ENCODE measurements at regions not wholly inside any gene's neighbourhood (a gene's known extent, or its start where the extent isn't known, plus 50 kb on each side); places are given as distances from the start of the nearest gene placed in this dataset.

- H3K4me1 ChIP-seq = no peaks in the 10 kb centered on the region
- H3K27me3 ChIP-seq = no peaks in the 10 kb centered on the region
- 33% methylated on average over 3 of the region's 3 CpGs for WGBS
- H3K4me3 ChIP-seq = no peak overlapping the region
- H3K36me3 ChIP-seq = no peaks in the 10 kb centered on the region
- H3K9me3 ChIP-seq = no peaks in the 10 kb centered on the region
- no peak overlapping the region for H3K27ac ChIP-seq (replicated peaks in 1 of 4)
- intact Hi-C loops (cut with DNase I) = no loop called here
- DNase-seq (ENCODE audit: extremely low spot score) = no peak
- no peak for TF ChIP-seq POLR2A (IDR thresholded peaks at IDR 0.05; ENCODE audit: low read depth)
- no peak for TF ChIP-seq POLR2AphosphoS5 (IDR thresholded peaks at IDR 0.05)
- TF ChIP-seq EP300 (IDR thresholded peaks at IDR 0.05) = no peak
- TF ChIP-seq CTCF (IDR thresholded peaks at IDR 0.05) = no peak
Measured at GRCh38 chr17:70872103-70872502, 702.8 kb downstream of the KCNJ2 start.

GRCh38 chr17:70875729-70876310 lies 706.5 kb downstream of the KCNJ2 start:
- no peaks in the 10 kb centered on the region for H3K9me3 ChIP-seq
- no peak overlapping the region for H3K27ac ChIP-seq (replicated peaks in 1 of 4)
- H3K36me3 ChIP-seq = no peaks in the 10 kb centered on the region
- intact Hi-C loops (cut with DNase I) = no loop called here
- TF ChIP-seq POLR2AphosphoS5 (IDR thresholded peaks at IDR 0.05) (no peak), POLR2A (IDR thresholded peaks at IDR 0.05; ENCODE audit: low read depth) (no peak), EP300 (IDR thresholded peaks at IDR 0.05) (no peak), CTCF (IDR thresholded peaks at IDR 0.05) (no peak)
- 46% methylated on average over 2 of the region's 2 CpGs for WGBS
- H3K4me1 ChIP-seq = no peaks in the 10 kb centered on the region
- H3K27me3 ChIP-seq = no peaks in the 10 kb centered on the region
- DNase-seq (ENCODE audit: extremely low spot score) = no peak
- no peak overlapping the region for H3K4me3 ChIP-seq

GRCh38 chr17:70878879-70879278 lies 709.5 kb downstream of the KCNJ2 start:
- H3K4me1 ChIP-seq = no peaks in the 10 kb centered on the region
- no peaks in the 10 kb centered on the region for H3K9me3 ChIP-seq
- no peak overlapping the region for H3K4me3 ChIP-seq
- no peak overlapping the region for H3K27ac ChIP-seq (replicated peaks in 1 of 4)
- DNase-seq (ENCODE audit: extremely low spot score) = no peak
- intact Hi-C loops (cut with DNase I) = no loop called here
- WGBS = 56% methylated on average over 2 of the region's 2 CpGs
- peaks cover 0 to 9% (median 0%) of the 10 kb centered on the region in 4 donors for H3K27me3 ChIP-seq
- TF ChIP-seq POLR2A (IDR thresholded peaks at IDR 0.05; ENCODE audit: low read depth) = no peak
- no peak for TF ChIP-seq CTCF (IDR thresholded peaks at IDR 0.05)
- no peak for TF ChIP-seq POLR2AphosphoS5 (IDR thresholded peaks at IDR 0.05)
- no peak for TF ChIP-seq EP300 (IDR thresholded peaks at IDR 0.05)
- no peaks in the 10 kb centered on the region for H3K36me3 ChIP-seq

GRCh38 chr17:70879401-70879800 lies 710.1 kb downstream of the KCNJ2 start:
- intact Hi-C loops (cut with DNase I) = no loop called here
- H3K27me3 ChIP-seq = peaks cover 0 to 9% (median 0%) of the 10 kb centered on the region in 4 donors
- no peaks in the 10 kb centered on the region for H3K9me3 ChIP-seq
- H3K4me1 ChIP-seq = no peaks in the 10 kb centered on the region
- no peak for DNase-seq (ENCODE audit: extremely low spot score)
- no peak for TF ChIP-seq CTCF (IDR thresholded peaks at IDR 0.05)
- TF ChIP-seq POLR2AphosphoS5 (IDR thresholded peaks at IDR 0.05) = no peak
- TF ChIP-seq EP300 (IDR thresholded peaks at IDR 0.05) = no peak
- no peak for TF ChIP-seq POLR2A (IDR thresholded peaks at IDR 0.05; ENCODE audit: low read depth)
- H3K4me3 ChIP-seq = no peak overlapping the region
- 56% methylated on average over 3 of the region's 3 CpGs for WGBS
- H3K36me3 ChIP-seq = no peaks in the 10 kb centered on the region
- no peak overlapping the region for H3K27ac ChIP-seq (replicated peaks in 1 of 4)

- Histone ChIP-seq H3K27me3 (peaks cover 0 to 9% (median 0%) of the 10 kb centered on the region in 4 donors), H3K36me3 (no peaks in the 10 kb centered on the region), H3K4me1 (no peaks in the 10 kb centered on the region), H3K9me3 (no peaks in the 10 kb centered on the region), H3K27ac (replicated peaks in 1 of 4) (no peak overlapping the region), H3K4me3 (no peak overlapping the region)
- intact Hi-C loops (cut with DNase I) = no loop called here
- no peak for DNase-seq (ENCODE audit: extremely low spot score)
- 0% methylated on average over 1 of the region's 1 CpG for WGBS
- TF ChIP-seq POLR2AphosphoS5 (IDR thresholded peaks at IDR 0.05) (no peak), CTCF (IDR thresholded peaks at IDR 0.05) (no peak), POLR2A (IDR thresholded peaks at IDR 0.05; ENCODE audit: low read depth) (no peak)
Measured at GRCh38 chr17:70881093-70881492, 711.8 kb downstream of the KCNJ2 start.
